Breast epithelium (tissue), 3 donors: ENCODE measurements at regions not wholly inside any gene's neighbourhood (a gene's known extent, or its start where the extent isn't known, plus 50 kb on each side); places are given as distances from the start of the nearest gene placed in this dataset.

Source experiments
- CTCF ChIP-seq, 3 donors: fragments of 450-650 bp; IDR thresholded peaks; one replicate each; pipeline ENCODE4 v1.5.1; 2016 to 2017; ENCODE audit warnings: antibody characterized with exemption in 3 of 3, mild to moderate bottlenecking in 3 of 3, moderate library complexity in 3 of 3
- POLR2A ChIP-seq: fragments of 450-650 bp; IDR thresholded peaks from one replicate; pipeline ENCODE4 v1.6.1; 2016; ENCODE audit warnings: antibody characterized with exemption, mild to moderate bottlenecking, moderate library complexity
- POLR2AphosphoS5 ChIP-seq, 3 donors: sonication (generic); formaldehyde crosslinking; IDR thresholded peaks; one replicate each; pipeline ENCODE4 v1.6.1; 2017; ENCODE audit warnings: antibody characterized with exemption in 3 of 3

- TF ChIP-seq CTCF (IDR thresholded peaks at IDR 0.05) = no peak
- TF ChIP-seq POLR2A = no peak
- no peak for TF ChIP-seq POLR2AphosphoS5 (IDR thresholded peaks at IDR 0.05)
These were observed 1016.5 kb downstream of the GRM8 start for GRCh38 chr7:126236261-126236660.
